HG03135 (cell line): ENCODE measurements at regions not wholly inside any gene's neighbourhood (a gene's known extent, or its start where the extent isn't known, plus 50 kb on each side); places are given as distances from the start of the nearest gene placed in this dataset.

Experiments used
- ATAC-seq: cut with Tn5 transposase; IDR thresholded peaks from one replicate; pipeline ENCODE4 v1.9.1; 2021; ENCODE audit warnings: mild to moderate bottlenecking, moderate library complexity; ENCODE audit not compliant: unreplicated experiment

DNA sequence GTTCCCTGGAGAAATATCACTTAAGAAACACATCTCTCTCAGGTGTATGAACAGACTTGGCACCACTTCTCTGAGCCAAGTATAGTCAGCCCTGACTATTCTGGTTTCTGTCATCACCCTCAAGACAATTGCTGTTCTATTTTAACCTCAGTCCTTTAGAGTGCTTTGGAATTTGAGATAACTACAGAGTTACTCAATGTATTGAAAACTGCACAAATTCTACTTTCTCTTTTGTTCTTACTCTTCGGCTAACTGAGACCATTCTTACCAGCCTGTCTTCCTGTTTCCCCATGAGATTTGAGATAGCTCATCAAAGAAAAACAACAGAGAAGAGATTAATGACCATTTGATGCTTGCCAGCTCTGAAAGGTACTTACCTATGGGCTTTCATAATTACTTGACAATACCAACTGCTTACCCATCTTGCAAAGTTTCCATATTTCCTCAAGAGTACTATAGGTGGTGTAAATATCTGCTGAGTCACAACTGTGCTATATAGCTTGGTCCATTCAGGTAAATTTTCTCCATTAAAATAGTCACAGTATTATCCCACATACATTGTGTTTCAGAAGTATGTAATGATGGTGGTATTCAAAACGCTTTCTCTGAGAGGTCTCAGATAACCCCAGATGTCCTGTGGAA, 467.5 kb upstream of the CHST9 start:
- no peak for ATAC-seq

GRCh38 chr18:27649621-27650020, 464.5 kb upstream of the CHST9 start:
- ATAC-seq: no peak

DNA sequence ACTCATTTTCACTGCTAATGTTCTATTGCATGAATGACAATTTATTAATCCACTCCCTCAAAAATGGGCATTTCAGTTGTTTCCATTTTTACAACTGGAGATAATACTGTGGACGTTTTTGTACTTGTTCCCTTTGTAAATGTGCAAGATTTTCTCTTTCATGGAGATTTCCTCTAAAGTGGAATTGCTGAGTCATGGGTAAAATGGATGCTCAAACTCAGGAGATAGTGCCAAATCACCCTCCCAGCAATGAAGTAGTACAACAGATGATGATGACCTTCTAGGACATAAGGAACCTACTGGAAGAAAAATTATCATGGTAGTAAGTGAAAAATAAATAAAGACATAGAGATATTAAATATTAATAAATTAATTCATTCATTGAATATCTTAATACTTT, 460.8 kb upstream of the CHST9 start:
- ATAC-seq: no peak

- ATAC-seq: no peak
Observed at GRCh38 chr18:27636576-27637085, 451.5 kb upstream of the CHST9 start.

DNA sequence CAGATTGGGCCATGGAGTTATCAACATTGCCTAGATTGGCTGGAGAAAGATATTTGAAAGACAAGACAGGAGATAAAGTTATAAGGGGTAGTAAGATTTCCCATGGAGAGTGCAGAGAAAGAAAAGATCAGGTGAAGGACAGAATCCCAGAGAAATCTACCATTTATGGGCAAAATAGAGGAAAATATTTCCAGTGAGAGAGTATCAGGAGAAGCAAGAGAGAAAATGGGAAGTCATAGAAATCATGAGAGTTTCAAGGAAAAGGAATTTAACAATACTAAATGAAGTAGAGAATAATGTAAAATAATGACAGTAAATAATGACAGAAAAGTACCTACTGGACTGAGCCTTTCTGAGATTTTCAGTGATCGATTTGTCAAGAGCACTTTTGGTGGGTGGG, 447.6 kb upstream of the CHST9 start:
- ATAC-seq: no peak

- no peak for ATAC-seq
Observed at GRCh38 chr18:27627927-27628326, 442.8 kb upstream of the CHST9 start.

- no peak for ATAC-seq
Observed at GRCh38 chr18:27621236-27621890, 436.3 kb upstream of the CHST9 start.

DNA sequence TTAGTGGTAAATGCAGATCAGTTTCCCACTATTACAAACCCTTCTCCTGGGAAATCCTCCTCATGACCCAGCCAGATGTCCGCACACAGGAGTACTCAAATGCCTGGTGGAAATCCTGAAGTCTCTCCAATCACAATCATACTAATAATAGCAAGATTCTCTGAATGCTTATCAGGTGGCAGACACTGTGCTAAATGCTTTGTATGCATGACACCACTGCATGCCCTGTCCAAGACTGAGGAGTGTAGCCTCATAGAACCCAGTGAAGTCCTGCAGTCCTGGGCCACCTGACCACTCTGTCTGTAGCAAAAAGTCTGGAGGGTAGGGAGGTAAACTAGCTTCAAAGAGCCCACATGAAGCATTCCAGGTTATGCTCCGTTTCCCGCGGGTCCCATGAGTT, 434.8 kb upstream of the CHST9 start:
- ATAC-seq: no peak

GRCh38 chr18:27619090-27619772, 434.1 kb upstream of the CHST9 start:
- no peak for ATAC-seq

- ATAC-seq: no peak
Observed at GRCh38 chr18:27616324-27616723, 431.2 kb upstream of the CHST9 start.

- ATAC-seq: no peak
Observed at GRCh38 chr18:27614951-27615844, 430.1 kb upstream of the CHST9 start.

GRCh38 chr18:27609221-27609620, 424.1 kb upstream of the CHST9 start:
- no peak for ATAC-seq

GRCh38 chr18:27608742-27609141, 423.6 kb upstream of the CHST9 start:
- no peak for ATAC-seq

DNA sequence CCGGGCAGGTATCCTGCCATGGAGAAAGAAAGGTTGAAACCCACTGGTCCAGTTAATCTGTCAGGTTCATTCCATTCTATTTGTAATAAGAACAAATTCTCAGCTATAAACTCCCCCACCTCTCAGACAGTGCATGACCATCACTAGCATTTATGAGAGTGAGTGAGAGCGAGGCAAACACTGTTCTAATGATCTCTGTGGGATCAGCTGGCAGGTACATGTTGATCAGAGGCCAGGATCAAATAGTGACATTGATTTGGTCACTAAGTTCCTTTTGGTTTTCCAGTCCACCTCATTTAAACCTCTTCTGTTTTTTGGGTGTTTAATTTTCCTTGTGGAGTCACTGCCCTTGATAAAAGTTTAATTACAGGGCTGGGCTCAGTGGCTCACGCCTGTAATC, 423.1 kb upstream of the CHST9 start:
- no peak for ATAC-seq

- no peak for ATAC-seq
Observed at GRCh38 chr18:27606741-27607140, 421.6 kb upstream of the CHST9 start.

GRCh38 chr18:27605107-27605834, 420.2 kb upstream of the CHST9 start:
- peak; percentile 87 for ATAC-seq

DNA sequence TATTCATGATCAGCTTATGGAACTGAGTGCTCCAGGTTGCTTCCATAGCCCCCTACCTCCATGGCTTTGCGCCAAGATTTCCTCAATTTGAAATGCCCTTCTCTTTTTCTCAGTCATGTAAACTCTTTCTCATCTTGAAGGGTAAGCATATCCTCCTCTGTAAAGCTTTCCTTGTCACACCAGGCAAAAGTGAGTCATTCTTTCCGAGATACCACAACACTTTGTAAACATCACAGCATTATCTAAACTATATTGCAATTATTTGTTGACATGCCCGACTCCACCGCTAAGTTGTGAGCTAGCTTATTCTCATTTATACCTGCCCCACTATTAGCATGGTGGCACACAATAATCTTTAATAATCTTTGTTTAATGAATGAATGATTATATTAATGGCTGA, 419.5 kb upstream of the CHST9 start:
- ATAC-seq: no peak

DNA sequence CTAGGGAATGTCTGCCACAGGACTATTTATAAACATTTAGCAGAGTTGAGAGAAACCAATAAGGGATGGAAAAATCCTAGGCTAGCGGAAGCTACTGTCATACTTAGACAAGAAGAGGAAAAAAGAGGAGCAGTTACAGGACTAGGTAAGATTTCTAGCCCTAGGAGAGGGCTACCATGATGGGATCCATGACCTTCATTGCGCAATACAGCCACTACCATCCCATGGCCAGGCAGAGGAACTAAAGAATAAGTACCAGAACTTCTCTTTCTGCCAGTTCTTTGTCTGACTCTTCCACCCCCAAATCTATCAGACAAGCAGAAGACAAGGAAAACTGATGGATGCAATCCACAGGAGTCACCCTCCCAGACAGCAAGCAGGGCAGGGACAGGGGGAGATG, 417.0 kb upstream of the CHST9 start:
- no peak for ATAC-seq

- ATAC-seq: no peak
Observed at GRCh38 chr18:27600245-27600644, 415.1 kb upstream of the CHST9 start.

- ATAC-seq: peak; percentile 86
Observed at GRCh38 chr18:27599202-27599829, 414.2 kb upstream of the CHST9 start.
